HTR-8/SVneo (cell line): ENCODE measurements at regions not wholly inside any gene's neighbourhood (a gene's known extent, or its start where the extent isn't known, plus 50 kb on each side); places are given as distances from the start of the nearest gene placed in this dataset.

Experiments
- DNase-seq: peaks from one replicate; pipeline ENCODE4 v3.0.0; 2011; ENCODE audit warnings: low spot score, mixed read lengths; ENCODE audit not compliant: insufficient read length
- FAIRE-seq: peaks from 2 replicates; lab custom pipeline; 2011; peaks lifted over from hg19 to GRCh38; lab: Jason Lieb, UNC

- FAIRE-seq, result no peak
- no peak for DNase-seq
These were observed 272.9 kb downstream of the UTP18 start for GRCh38 chr17:51533219-51533618.

- FAIRE-seq (peak; percentile 36), DNase-seq (no peak)
These were observed 273.5 kb downstream of the UTP18 start for GRCh38 chr17:51533821-51534220.

- DNase-seq (no peak), FAIRE-seq (peak; percentile 23)
These were observed 276.3 kb downstream of the UTP18 start for GRCh38 chr17:51536627-51537026.

- DNase-seq (no peak), FAIRE-seq (no peak)
These were observed 277.7 kb downstream of the UTP18 start for GRCh38 chr17:51537996-51538550.

- FAIRE-seq (no peak), DNase-seq (no peak)
These were observed 279.8 kb downstream of the UTP18 start for GRCh38 chr17:51540151-51540550.

- FAIRE-seq (no peak), DNase-seq (no peak)
These were observed 280.9 kb downstream of the UTP18 start for GRCh38 chr17:51541215-51541614.

GRCh38 chr17:51546114-51546513, 285.8 kb downstream of the UTP18 start:
- no peak for FAIRE-seq
- no peak for DNase-seq

GRCh38 chr17:51548125-51548524, 287.8 kb downstream of the UTP18 start:
- FAIRE-seq (no peak), DNase-seq (no peak)

GRCh38 chr17:51555153-51555552, 294.8 kb downstream of the UTP18 start:
- no peak for DNase-seq
- FAIRE-seq, result no peak

GRCh38 chr17:51559778-51560177, 299.4 kb downstream of the UTP18 start:
- DNase-seq (no peak), FAIRE-seq (no peak)

GRCh38 chr17:51560398-51560797, 300.1 kb downstream of the UTP18 start:
- FAIRE-seq (no peak), DNase-seq (no peak)

- no peak for FAIRE-seq
- DNase-seq, result no peak
These were observed 303.6 kb downstream of the UTP18 start for GRCh38 chr17:51563961-51564360.

- DNase-seq, result no peak
- no peak for FAIRE-seq
These were observed 311.8 kb downstream of the UTP18 start for GRCh38 chr17:51572115-51572514.
